OCI-LY1 (cell line): ENCODE measurements at regions not wholly inside any gene's neighbourhood (a gene's known extent, or its start where the extent isn't known, plus 50 kb on each side); places are given as distances from the start of the nearest gene placed in this dataset.

Experiments
- H2AFZ ChIP-seq: fragments of 200-600 bp; sonication (generic), shearing (Covaris generic); 2 replicates; pipeline ENCODE4 v1.6.0; 2014; ENCODE audit warnings: antibody characterized with exemption, mild to moderate bottlenecking, low read length
- H3F3A ChIP-seq: fragments of 200-600 bp; sonication (generic), shearing (Covaris generic); 2 replicates; pipeline ENCODE4 v1.6.0; 2014; ENCODE audit warnings: mild to moderate bottlenecking, antibody characterized with exemption, low read length, moderate library complexity; ENCODE audit not compliant: insufficient read depth
- H3K27ac ChIP-seq: fragments of 200-600 bp; sonication (generic); 2 replicates; pipeline ENCODE4 v1.5.1; 2014; ENCODE audit warnings: low read length, mixed run types, mild to moderate bottlenecking, low read depth; ENCODE audit not compliant: poor library complexity, severe bottlenecking
- H3K27me3 ChIP-seq: fragments of 200-600 bp; sonication (generic); 2 replicates; pipeline ENCODE4 v1.6.0; 2014; ENCODE audit warnings: antibody characterized with exemption, mild to moderate bottlenecking, low read length, moderate library complexity; ENCODE audit not compliant: insufficient read depth
- H3K36me3 ChIP-seq: fragments of 200-600 bp; sonication (generic); 2 replicates; pipeline ENCODE4 v1.6.1; 2014; ENCODE audit warnings: mild to moderate bottlenecking, antibody characterized with exemption, low read length, moderate library complexity, mixed read lengths; ENCODE audit not compliant: insufficient read depth
- H3K4me1 ChIP-seq: fragments of 200-600 bp; sonication (generic); 2 replicates; pipeline ENCODE4 v1.5.1; 2014; ENCODE audit warnings: mild to moderate bottlenecking, low read length, moderate library complexity; ENCODE audit not compliant: insufficient read depth, severe bottlenecking
- H3K4me2 ChIP-seq: fragments of 200-600 bp; sonication (generic), shearing (Covaris generic); 2 replicates; pipeline ENCODE4 v1.6.1; 2014; ENCODE audit warnings: low read length
- H3K4me3 ChIP-seq: fragments of 200-600 bp; sonication (generic); 2 replicates; pipeline ENCODE4 v1.5.1; 2014; ENCODE audit warnings: low read length, low read depth, mild to moderate bottlenecking, mixed read lengths; ENCODE audit not compliant: poor library complexity, severe bottlenecking
- H3K79me2 ChIP-seq: fragments of 200-600 bp; shearing (Covaris generic); 2 replicates; pipeline ENCODE4 v1.6.1; 2016; ENCODE audit warnings: mixed run types, low read length, mixed read lengths; ENCODE audit not compliant: insufficient read depth
- H3K9ac ChIP-seq: fragments of 200-600 bp; sonication (generic), shearing (Covaris generic); 2 replicates; pipeline ENCODE4 v1.6.1; 2014; ENCODE audit warnings: mild to moderate bottlenecking, low read length, mixed read lengths
- H3K9me2 ChIP-seq: fragments of 200-600 bp; sonication (generic), shearing (Covaris generic); 2 replicates; pipeline ENCODE4 v1.6.1; 2014; ENCODE audit warnings: low read depth, mild to moderate bottlenecking, low read length, mixed read lengths
- H3K9me3 ChIP-seq: fragments of 200-600 bp; shearing (Covaris generic); 2 replicates; pipeline ENCODE4 v1.6.1; 2014; ENCODE audit warnings: low read length, mixed read lengths
- H4K20me1 ChIP-seq: fragments of 200-600 bp; sonication (generic), shearing (Covaris generic); 2 replicates; pipeline ENCODE4 v1.6.0; 2016; ENCODE audit warnings: mild to moderate bottlenecking, low read length; ENCODE audit not compliant: insufficient read depth
- CTCF ChIP-seq: fragments of 200-600 bp; sonication (generic), shearing (Covaris generic); IDR thresholded peaks from 2 replicates; pipeline ENCODE4 v1.5.1; 2017; ENCODE audit warnings: mild to moderate bottlenecking, antibody characterized with exemption, low read length, moderate library complexity, mixed read lengths
- EZH2 ChIP-seq: fragments of 200-600 bp; sonication (generic), shearing (Covaris generic); IDR thresholded peaks from 2 replicates; pipeline ENCODE4 v1.8.0; 2017; ENCODE audit warnings: borderline replicate concordance, mixed run types, mild to moderate bottlenecking, antibody characterized with exemption, low read length, moderate library complexity, mixed read lengths

GRCh38 chrX:20507901-20508620, 241.4 kb upstream of the RPS6KA3 start:
- H3K27me3 ChIP-seq, result no peaks in the 10 kb centered on the region
- no peaks in the 10 kb centered on the region for H3K9me2 ChIP-seq
- H3K9ac ChIP-seq, result no peak overlapping the region
- H3K36me3 ChIP-seq, result no peaks in the 10 kb centered on the region
- H3K4me2 ChIP-seq, result no peak overlapping the region
- no peaks in the 10 kb centered on the region for H3F3A ChIP-seq
- H4K20me1 ChIP-seq, result no peaks in the 10 kb centered on the region
- TF ChIP-seq CTCF (no peak), EZH2 (no peak)
- H2AFZ ChIP-seq, result no peak overlapping the region
- no peaks in the 10 kb centered on the region for H3K79me2 ChIP-seq
- H3K27ac ChIP-seq, result no peak overlapping the region
- no peaks in the 10 kb centered on the region for H3K9me3 ChIP-seq
- H3K4me3 ChIP-seq, result no peak overlapping the region
- H3K4me1 ChIP-seq, result no peaks in the 10 kb centered on the region

GRCh38 chrX:20506739-20507138, 240.0 kb upstream of the RPS6KA3 start:
- H3K9me2 ChIP-seq, result no peaks in the 10 kb centered on the region
- no peaks in the 10 kb centered on the region for H3F3A ChIP-seq
- no peak overlapping the region for H3K4me3 ChIP-seq
- no peaks in the 10 kb centered on the region for H3K36me3 ChIP-seq
- H3K4me2 ChIP-seq, result no peak overlapping the region
- H3K27ac ChIP-seq, result no peak overlapping the region
- no peaks in the 10 kb centered on the region for H4K20me1 ChIP-seq
- H3K9ac ChIP-seq, result no peak overlapping the region
- no peak overlapping the region for H2AFZ ChIP-seq
- no peaks in the 10 kb centered on the region for H3K4me1 ChIP-seq
- TF ChIP-seq EZH2 (no peak), CTCF (no peak)
- no peaks in the 10 kb centered on the region for H3K27me3 ChIP-seq
- no peaks in the 10 kb centered on the region for H3K9me3 ChIP-seq
- H3K79me2 ChIP-seq, result no peaks in the 10 kb centered on the region

- Histone ChIP-seq H4K20me1 (no peaks in the 10 kb centered on the region), H3K4me1 (no peaks in the 10 kb centered on the region), H3F3A (no peaks in the 10 kb centered on the region), H3K9me2 (no peaks in the 10 kb centered on the region), H3K36me3 (no peaks in the 10 kb centered on the region), H2AFZ (no peak overlapping the region), H3K27me3 (no peaks in the 10 kb centered on the region), H3K9me3 (no peaks in the 10 kb centered on the region), H3K79me2 (no peaks in the 10 kb centered on the region), H3K4me3 (no peak overlapping the region), H3K27ac (no peak overlapping the region), H3K9ac (no peak overlapping the region), H3K4me2 (no peak overlapping the region)
- no peak for TF ChIP-seq CTCF
- TF ChIP-seq EZH2, result no peak
Observed at GRCh38 chrX:20500949-20501348, 234.2 kb upstream of the RPS6KA3 start.
